MCF 10A (cell line): ENCODE measurements at regions not wholly inside any gene's neighbourhood (a gene's known extent, or its start where the extent isn't known, plus 50 kb on each side); places are given as distances from the start of the nearest gene placed in this dataset.

Experiments used
- BruUV-seq: library from RNA; stranded (reverse); fragments of 400-500 nt; replicated peaks from 2 replicates; lab custom pipeline; 2021; lab: Mats Ljungman, UMichigan
- CTCF ChIA-PET: fragments of 300-600 bp; sonication (Branson Sonifier 250); formaldehyde crosslinking; extraction: SDS; loops from one replicate; lab custom pipeline; 2021; ENCODE audit warnings: antibody characterized with exemption, inconsistent platforms; lab: Yijun Ruan, JAX
- POLR2A ChIA-PET: fragments of 300-600, 350-650 bp; sonication (Branson Sonifier 250); formaldehyde crosslinking; extraction: SDS; loops from one replicate; lab custom pipeline; 2020; ENCODE audit warnings: antibody characterized with exemption, inconsistent platforms; lab: Yijun Ruan, JAX
- DNase-seq: peaks from one replicate; pipeline ENCODE4 v3.0.0-alpha.2; 2018; ENCODE audit not compliant: unreplicated experiment
- H3K27ac Mint-ChIP-seq: one replicate; pipeline ENCODE4 v1.8.0; 2022; ENCODE audit warnings: mild to moderate bottlenecking, low read depth, mixed read lengths; ENCODE audit not compliant: unreplicated experiment
- H3K27me3 Mint-ChIP-seq: one replicate; pipeline ENCODE4 v1.8.0; 2022; ENCODE audit warnings: mixed read lengths; ENCODE audit not compliant: insufficient read depth, unreplicated experiment
- H3K36me3 Mint-ChIP-seq: one replicate; pipeline ENCODE4 v1.8.0; 2022; ENCODE audit warnings: mild to moderate bottlenecking, moderate library complexity, mixed read lengths; ENCODE audit not compliant: insufficient read depth, unreplicated experiment
- H3K4me1 Mint-ChIP-seq: one replicate; pipeline ENCODE4 v1.8.0; 2022; ENCODE audit warnings: mixed read lengths; ENCODE audit not compliant: insufficient read depth, unreplicated experiment
- H3K4me3 Mint-ChIP-seq: one replicate; pipeline ENCODE4 v1.8.0; 2022; ENCODE audit warnings: mild to moderate bottlenecking, moderate library complexity, mixed read lengths; ENCODE audit not compliant: unreplicated experiment
- H3K9me3 Mint-ChIP-seq: one replicate; pipeline ENCODE4 v1.8.0; 2022; ENCODE audit warnings: mixed read lengths; ENCODE audit not compliant: unreplicated experiment
- intact Hi-C: fragments of 100-400 bp; cut with micrococcal nuclease; formaldehyde crosslinking; loops from 2 replicates; pipeline ENCODE4 v1.14.1; 2022
- TF ChIP-seq, protein P1 (sequence below): fragments of 200-600 bp; IDR thresholded peaks from one replicate; pipeline ENCODE4 v1.8.0; 2022; ENCODE audit warnings: antibody characterized with exemption, mild to moderate bottlenecking; ENCODE audit not compliant: unreplicated experiment

DNA sequence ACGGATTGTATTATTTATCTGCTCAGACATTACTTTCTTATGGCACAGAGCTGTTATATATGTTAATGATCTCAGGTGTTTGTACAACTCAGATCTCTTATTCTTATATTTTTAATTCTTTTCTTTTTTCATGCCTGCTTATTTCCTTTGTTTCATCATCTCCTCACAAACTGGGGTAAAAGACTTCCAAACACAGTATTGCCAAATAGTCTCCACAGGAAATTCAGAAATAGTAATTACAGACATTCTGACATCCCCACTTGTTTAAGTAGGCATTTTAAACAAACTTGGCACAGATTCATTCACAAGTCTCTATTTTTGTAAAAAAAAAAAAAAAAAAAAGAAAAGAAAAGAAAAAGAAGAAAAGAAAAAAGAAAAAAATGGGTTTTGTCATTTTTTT lies 129.7 kb upstream of the USP38 start:
- CTCF ChIA-PET, result interaction anchor here (1.0 kb wide), 1 partner anchor 10 kb away, joined by 3 read pairs; no protein-coding TSS in a partner anchor
- no peak overlapping the region for H3K27ac Mint-ChIP-seq
- H3K4me3 Mint-ChIP-seq, result no peak overlapping the region
- no TSS peak for BruUV-seq
- DNase-seq, result no peak
- intact Hi-C loops, result no loop called here
- no peaks in the 10 kb centered on the region for H3K27me3 Mint-ChIP-seq
- TF ChIP-seq, protein P1, sequence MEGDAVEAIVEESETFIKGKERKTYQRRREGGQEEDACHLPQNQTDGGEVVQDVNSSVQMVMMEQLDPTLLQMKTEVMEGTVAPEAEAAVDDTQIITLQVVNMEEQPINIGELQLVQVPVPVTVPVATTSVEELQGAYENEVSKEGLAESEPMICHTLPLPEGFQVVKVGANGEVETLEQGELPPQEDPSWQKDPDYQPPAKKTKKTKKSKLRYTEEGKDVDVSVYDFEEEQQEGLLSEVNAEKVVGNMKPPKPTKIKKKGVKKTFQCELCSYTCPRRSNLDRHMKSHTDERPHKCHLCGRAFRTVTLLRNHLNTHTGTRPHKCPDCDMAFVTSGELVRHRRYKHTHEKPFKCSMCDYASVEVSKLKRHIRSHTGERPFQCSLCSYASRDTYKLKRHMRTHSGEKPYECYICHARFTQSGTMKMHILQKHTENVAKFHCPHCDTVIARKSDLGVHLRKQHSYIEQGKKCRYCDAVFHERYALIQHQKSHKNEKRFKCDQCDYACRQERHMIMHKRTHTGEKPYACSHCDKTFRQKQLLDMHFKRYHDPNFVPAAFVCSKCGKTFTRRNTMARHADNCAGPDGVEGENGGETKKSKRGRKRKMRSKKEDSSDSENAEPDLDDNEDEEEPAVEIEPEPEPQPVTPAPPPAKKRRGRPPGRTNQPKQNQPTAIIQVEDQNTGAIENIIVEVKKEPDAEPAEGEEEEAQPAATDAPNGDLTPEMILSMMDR, result no peak
- peaks cover 7% of the 10 kb centered on the region for H3K4me1 Mint-ChIP-seq
- POLR2A ChIA-PET, result no interaction called here
- H3K9me3 Mint-ChIP-seq, result no peaks in the 10 kb centered on the region
- H3K36me3 Mint-ChIP-seq, result peaks cover 6% of the 10 kb centered on the region

GRCh38 chr4:143055997-143056396 lies 128.7 kb upstream of the USP38 start:
- ChIA-PET CTCF (no interaction called here), POLR2A (interaction anchor here (0.6 kb wide), 2 partner anchors 8 to 16 kb away, joined by 3 read pairs; no protein-coding TSS in a partner anchor)
- H3K9me3 Mint-ChIP-seq, result no peaks in the 10 kb centered on the region
- H3K4me3 Mint-ChIP-seq, result no peak overlapping the region
- peaks cover 7% of the 10 kb centered on the region for H3K4me1 Mint-ChIP-seq
- no peaks in the 10 kb centered on the region for H3K27me3 Mint-ChIP-seq
- H3K27ac Mint-ChIP-seq, result no peak overlapping the region
- TF ChIP-seq, protein P1, result no peak
- no TSS peak for BruUV-seq
- peaks cover 6% of the 10 kb centered on the region for H3K36me3 Mint-ChIP-seq
- intact Hi-C loops, result no loop called here
- no peak for DNase-seq

GRCh38 chr4:143071351-143071750 lies 113.4 kb upstream of the USP38 start:
- Mint-ChIP-seq H3K36me3 (no peaks in the 10 kb centered on the region), H3K4me1 (no peaks in the 10 kb centered on the region), H3K27me3 (no peaks in the 10 kb centered on the region), H3K9me3 (peaks cover 7% of the 10 kb centered on the region), H3K27ac (no peak overlapping the region), H3K4me3 (no peak overlapping the region)
- intact Hi-C loops, result no loop called here
- TF ChIP-seq, protein P1, result no peak
- no TSS peak for BruUV-seq
- DNase-seq, result no peak
- CTCF ChIA-PET, result no interaction called here
- POLR2A ChIA-PET, result no interaction called here

GRCh38 chr4:143076723-143077122 lies 108.0 kb upstream of the USP38 start:
- H3K27ac Mint-ChIP-seq, result no peak overlapping the region
- no peaks in the 10 kb centered on the region for H3K36me3 Mint-ChIP-seq
- peaks cover 7% of the 10 kb centered on the region for H3K9me3 Mint-ChIP-seq
- no peaks in the 10 kb centered on the region for H3K4me1 Mint-ChIP-seq
- intact Hi-C loops, result no loop called here
- BruUV-seq, result no TSS peak
- CTCF ChIA-PET, result interaction anchor here (1.0 kb wide), 1 partner anchor 229 kb away, joined by 3 read pairs; no protein-coding TSS in a partner anchor
- POLR2A ChIA-PET, result no interaction called here
- H3K4me3 Mint-ChIP-seq, result no peak overlapping the region
- DNase-seq, result no peak
- no peaks in the 10 kb centered on the region for H3K27me3 Mint-ChIP-seq
- TF ChIP-seq, protein P1, result no peak
